Islet precursor cell (in vitro differentiated cells): ENCODE measurements at regions not wholly inside any gene's neighbourhood (a gene's known extent, or its start where the extent isn't known, plus 50 kb on each side); places are given as distances from the start of the nearest gene placed in this dataset.
A peak's percentile ranks its signal among the peaks of the same experiment; 100 is the strongest.
"Not testable (repeated sequence)": the region's sequence is repeated elsewhere in the genome, so short reads cannot be mapped to it uniquely, and the experiment has no call there.

Experiments used
- DNase-seq: peaks from one replicate; pipeline ENCODE4 v3.0.0-alpha.2; 2018

DNA sequence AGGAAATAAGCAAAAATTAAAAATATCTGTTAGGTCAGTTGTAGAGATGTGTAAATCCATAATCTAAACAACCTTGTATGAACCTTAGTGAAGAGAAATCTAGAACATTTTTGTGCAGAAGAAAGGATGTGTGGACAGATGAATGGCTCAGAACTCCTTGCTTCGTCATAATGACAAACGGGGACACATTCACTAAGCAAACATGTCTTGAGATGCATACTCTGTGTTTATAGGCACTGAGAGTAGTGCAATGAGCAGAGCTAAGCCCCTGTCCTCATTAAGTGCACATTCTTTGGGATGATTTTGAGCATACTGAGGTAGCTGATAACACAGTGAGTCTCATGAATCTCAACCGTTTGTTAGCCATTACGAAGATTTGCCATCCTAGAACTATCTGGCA, 360.6 kb upstream of the ANKRD30A start:
- no peak for DNase-seq

- no peak for DNase-seq
Measured at GRCh38 chr10:36761121-36761520, 364.3 kb upstream of the ANKRD30A start.

- DNase-seq, result no peak
Measured at GRCh38 chr10:36759141-36759805, 366.1 kb upstream of the ANKRD30A start.

DNA sequence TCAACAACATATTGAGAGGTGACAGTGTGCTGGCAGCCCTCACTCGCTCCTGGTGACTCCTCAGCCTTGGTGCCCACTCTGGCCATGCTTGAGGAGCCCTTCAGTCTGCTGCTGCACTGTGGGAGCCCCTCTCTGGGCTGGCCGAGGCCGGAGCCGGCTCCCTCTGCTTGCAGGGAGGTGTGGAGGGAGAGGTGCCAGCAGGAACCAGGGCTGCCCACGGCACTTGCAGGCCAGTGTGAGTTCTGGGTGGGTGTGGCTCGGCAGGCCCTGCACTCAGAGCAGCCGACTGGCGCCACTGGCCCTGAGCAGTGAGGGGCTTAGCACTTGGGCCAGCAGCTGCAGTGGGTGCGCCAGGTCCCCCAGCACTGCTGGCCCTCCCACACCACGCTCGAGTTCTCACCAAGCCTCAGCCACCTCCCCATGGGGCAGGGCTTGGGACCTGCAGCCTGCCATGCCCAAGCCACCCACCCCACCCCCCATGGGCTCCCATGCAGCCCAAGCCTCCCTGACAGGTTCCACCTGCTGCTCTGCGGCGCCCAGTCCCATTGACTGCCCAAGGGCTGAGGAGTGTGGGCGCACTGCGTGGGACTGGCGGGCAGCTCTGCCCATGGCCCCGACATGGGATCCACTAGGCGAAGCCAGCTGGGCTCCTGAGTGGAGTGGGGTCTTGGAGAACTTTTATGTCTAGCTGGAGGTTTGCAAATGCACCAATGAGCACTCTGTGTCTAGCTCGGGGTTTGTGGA, 377.1 kb upstream of the ANKRD30A start:
- no peak for DNase-seq

DNA sequence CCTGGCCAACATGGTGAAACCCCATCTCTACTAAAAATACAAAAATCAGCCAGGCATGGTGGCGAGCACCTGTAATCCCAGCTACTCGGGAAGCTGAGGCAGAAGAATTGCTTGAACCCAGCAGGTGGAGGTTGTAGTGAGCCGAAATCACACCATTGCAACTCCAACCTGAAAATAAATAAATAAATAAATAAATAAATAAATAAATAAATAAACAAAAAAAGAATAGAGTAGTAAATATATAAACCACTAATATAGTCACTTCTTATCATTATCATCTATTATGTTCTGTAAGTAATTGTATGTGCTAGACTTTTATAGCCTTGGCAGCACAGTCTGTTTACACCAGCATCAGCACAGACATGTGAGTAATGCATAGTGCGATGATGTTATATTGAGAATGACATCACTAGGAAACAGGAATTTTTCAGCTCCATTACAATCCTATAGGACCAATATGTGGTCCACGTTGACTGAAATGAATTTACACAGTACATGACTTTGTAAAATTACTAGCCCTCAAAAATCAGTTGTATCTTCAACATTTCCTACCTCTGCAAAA, 385.4 kb upstream of the ANKRD30A start:
- DNase-seq, result no peak

- no peak for DNase-seq
Measured at GRCh38 chr10:36738738-36739431, 386.5 kb upstream of the ANKRD30A start.

DNA sequence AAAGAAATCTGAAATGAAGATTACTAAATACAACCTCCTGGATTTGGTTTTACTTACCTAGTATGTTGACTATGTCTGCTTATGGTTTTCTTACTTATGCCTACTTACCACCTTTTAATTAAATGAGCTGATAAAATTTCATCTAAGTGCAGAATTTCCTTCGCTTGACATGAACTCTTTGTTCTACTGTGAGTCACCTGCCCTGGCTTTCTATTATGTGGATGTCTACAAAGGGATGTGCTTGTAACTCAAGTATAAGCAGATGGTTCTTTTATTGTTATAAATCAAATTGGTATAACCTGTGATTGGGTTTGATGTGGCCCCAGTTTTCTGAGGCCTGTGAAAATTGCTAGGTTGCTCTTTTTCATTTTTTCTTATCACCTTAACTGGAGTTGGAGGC, 389.1 kb upstream of the ANKRD30A start:
- DNase-seq, result no peak

GRCh38 chr10:36734590-36734989, 390.8 kb upstream of the ANKRD30A start:
- DNase-seq, result not testable (repeated sequence)

DNA sequence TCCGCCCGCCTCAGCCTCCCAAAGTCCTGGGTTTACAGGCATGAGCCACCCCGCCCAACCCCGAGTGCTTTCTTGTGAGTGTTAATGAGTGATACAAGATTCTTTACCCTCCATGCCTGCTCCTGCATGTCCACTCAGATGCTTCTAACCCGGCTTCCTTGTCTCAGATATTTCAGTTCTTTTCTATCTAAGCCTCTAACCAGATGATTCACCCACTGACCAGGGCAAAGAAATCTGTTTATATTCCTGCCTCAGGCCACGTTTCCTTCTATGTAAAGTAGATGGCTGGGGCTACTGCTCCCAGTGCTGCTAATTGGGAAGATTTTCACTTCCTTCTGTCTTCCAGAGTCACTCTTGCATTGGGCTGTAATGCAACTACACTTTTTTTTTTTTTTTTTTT, 395.1 kb upstream of the ANKRD30A start:
- DNase-seq, result no peak

- no peak for DNase-seq
Measured at GRCh38 chr10:36728626-36729025, 396.8 kb upstream of the ANKRD30A start.

DNA sequence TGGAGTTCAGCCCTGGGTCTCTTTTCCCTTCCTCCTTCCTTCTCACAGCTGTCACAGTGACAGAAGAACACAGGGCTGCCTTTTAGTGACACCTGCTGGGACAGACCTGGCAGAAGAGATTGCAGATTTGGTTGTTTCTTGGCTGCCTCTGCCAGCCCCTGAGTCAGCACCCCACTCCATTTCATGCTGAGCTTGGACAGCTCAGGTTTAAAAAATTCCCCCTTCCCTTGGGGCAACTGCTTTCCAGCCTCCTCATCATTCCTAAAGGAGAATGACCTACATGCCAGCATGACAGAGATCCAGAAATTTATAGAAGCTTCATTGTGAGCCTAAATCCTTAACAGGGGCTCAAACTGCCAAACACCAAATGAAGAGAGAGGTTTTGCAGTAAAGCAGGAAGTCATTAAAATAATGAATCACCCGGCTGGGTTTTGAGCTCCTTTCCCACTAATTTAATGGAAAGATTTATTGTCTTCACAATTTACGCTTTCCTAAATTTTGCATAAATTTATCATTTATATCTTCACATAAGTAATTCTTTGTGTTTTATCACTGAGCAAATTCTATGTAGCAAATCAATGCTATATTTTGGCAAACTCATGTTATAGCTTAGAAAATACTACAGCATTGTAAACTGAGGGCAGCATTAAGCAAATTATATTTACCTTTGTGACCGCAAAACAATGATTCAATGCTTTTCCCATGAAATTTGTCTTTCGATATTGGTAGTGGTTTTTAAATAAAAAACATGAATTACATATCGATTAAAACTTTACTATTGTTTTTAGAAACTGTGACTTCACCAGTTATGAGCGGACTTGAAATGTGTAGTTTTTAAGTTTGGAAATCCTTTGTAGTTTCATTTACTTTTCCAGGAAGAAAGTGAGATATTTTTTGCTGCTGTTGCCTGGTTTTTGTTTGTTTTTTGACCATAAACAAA, 399.5 kb upstream of the ANKRD30A start:
- peak; percentile 95 for DNase-seq

DNA sequence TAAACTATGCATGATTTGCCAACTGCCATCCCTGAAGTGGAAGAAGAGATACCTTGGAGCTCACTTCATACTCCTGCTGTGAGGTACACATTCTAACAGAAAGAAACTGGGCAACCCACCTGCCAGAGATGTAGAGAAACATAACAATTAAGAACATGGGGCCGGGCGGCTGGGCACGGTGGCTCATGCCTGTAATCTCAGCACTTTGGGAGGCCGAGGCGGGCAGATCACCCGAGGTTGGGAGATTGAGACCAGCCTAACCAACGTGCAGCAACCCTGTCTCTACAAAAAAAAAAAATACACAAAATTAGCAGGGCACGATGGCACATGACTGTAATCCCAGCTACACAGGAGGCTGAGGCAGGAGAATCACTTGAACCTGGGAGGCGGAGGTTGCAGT, 402.6 kb upstream of the ANKRD30A start:
- no peak for DNase-seq

DNA sequence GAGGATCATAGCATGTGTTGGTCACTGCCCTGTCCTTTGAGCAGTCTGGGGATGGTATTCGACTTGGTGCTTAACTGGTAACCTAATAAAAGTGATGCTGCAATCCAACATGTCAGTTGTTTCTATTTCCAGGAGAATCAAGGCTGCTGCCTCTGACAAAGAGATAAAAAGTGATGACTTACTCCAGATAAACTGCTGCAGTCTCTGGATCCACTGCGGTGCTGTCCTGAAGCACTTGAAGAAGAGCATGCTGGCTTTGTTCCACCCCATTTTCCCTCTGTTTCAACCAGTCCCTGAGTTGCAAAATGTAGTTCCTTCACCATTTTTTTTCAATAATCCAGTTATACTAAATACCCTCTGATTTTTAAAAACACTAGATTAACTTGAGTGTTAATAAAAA, 403.5 kb upstream of the ANKRD30A start:
- no peak for DNase-seq

DNA sequence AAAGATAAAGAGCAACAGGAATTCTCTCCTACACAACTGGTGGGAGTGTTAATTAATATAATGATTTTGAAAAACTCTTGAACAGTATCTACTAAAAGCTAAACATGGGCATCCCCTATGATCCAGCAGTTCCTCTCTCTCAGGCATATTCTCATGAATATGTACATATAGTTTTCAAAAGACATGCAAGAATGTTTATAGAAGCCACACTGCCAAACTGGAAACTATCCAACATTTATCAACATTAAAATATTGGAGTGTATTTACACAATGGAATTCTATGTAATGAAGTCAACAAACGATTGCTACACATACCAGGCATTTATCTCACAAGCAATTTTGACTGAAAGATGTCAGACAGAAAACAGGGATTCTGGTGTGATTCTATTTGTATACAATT, 404.5 kb upstream of the ANKRD30A start:
- no peak for DNase-seq

- DNase-seq, result no peak
Measured at GRCh38 chr10:36717118-36717517, 408.3 kb upstream of the ANKRD30A start.

- DNase-seq, result no peak
Measured at GRCh38 chr10:36716291-36716690, 409.1 kb upstream of the ANKRD30A start.

GRCh38 chr10:36712695-36713094, 412.7 kb upstream of the ANKRD30A start:
- no peak for DNase-seq

- no peak for DNase-seq
Measured at GRCh38 chr10:36711361-36711760, 414.0 kb upstream of the ANKRD30A start.

GRCh38 chr10:36704124-36704523, 421.3 kb upstream of the ANKRD30A start:
- DNase-seq, result no peak

- no peak for DNase-seq
Measured at GRCh38 chr10:36703179-36703578, 422.2 kb upstream of the ANKRD30A start.

DNA sequence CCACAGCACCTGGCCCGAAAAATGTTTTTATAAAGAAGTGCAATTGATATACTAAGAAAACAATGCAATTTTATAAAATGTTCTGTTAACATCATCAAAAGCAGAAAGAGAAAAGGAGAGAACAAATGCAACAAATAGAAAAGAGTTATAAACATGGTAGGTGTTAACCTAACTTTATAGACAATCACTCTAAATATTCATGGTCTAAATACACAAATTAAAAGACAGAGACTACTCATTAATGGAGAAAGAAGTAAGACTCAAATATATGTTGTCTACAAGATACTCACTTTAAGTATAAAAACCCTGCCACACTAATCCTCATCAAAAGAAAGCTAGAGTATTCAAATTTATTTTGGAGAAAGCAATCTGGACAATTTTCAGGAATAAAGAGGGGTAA, 425.3 kb upstream of the ANKRD30A start:
- no peak for DNase-seq

- DNase-seq, result no peak
Measured at GRCh38 chr10:36692759-36693158, 432.6 kb upstream of the ANKRD30A start.

GRCh38 chr10:36688717-36689116, 436.7 kb upstream of the ANKRD30A start:
- no peak for DNase-seq
